Small intestine (tissue), 7 donors: ENCODE measurements at regions not wholly inside any gene's neighbourhood (a gene's known extent, or its start where the extent isn't known, plus 50 kb on each side); places are given as distances from the start of the nearest gene placed in this dataset.

Source experiments
- DNase-seq, 2 donors: peaks; one replicate each; pipeline versions ENCODE4 v3.0.0 to v3.0.0-alpha.2; 2013
- FAIRE-seq: peaks from 2 replicates; lab custom pipeline; 2012; peaks lifted over from hg19 to GRCh38; lab: Jason Lieb, UNC
- H3K27ac ChIP-seq, 3 donors: one replicate each; pipeline ENCODE4 v1.5.1; 2013; ENCODE audit warnings: low read length in 2 of 3, mild to moderate bottlenecking in 2 of 3, control low read depth in 1 of 3, inconsistent platforms in 1 of 3, low read depth in 1 of 3, moderate library complexity in 1 of 3
- H3K27me3 ChIP-seq, 3 donors: one replicate each; pipeline ENCODE4 v1.6.1; 2013; ENCODE audit warnings: low read length in 3 of 3, inconsistent platforms in 1 of 3; ENCODE audit not compliant: control insufficient read depth in 3 of 3, insufficient read depth in 3 of 3
- H3K36me3 ChIP-seq, 3 donors: one replicate each; pipeline ENCODE4 v1.6.1; 2013; ENCODE audit warnings: low read length in 3 of 3, inconsistent platforms in 1 of 3, low read depth in 1 of 3, mild to moderate bottlenecking in 1 of 3, moderate library complexity in 1 of 3; ENCODE audit not compliant: control insufficient read depth in 3 of 3, insufficient read depth in 2 of 3
- H3K4me1 ChIP-seq, 3 donors: one replicate each; pipeline ENCODE4 v1.6.1; 2013; ENCODE audit warnings: low read length in 2 of 3, inconsistent platforms in 1 of 3, low read depth in 1 of 3, mild to moderate bottlenecking in 1 of 3, moderate library complexity in 1 of 3; ENCODE audit not compliant: control insufficient read depth in 3 of 3, insufficient read depth in 2 of 3
- H3K4me3 ChIP-seq, 3 donors: one replicate each; pipeline ENCODE4 v1.5.1; 2013; ENCODE audit warnings: low read length in 3 of 3, control low read depth in 1 of 3, inconsistent platforms in 1 of 3, low read depth in 1 of 3, mild to moderate bottlenecking in 1 of 3, moderate library complexity in 1 of 3
- H3K9me3 ChIP-seq, 2 donors: one replicate each; pipeline ENCODE4 v1.6.1; 2013; ENCODE audit warnings: low read depth in 1 of 2, low read length in 1 of 2; ENCODE audit not compliant: control insufficient read depth in 2 of 2, insufficient read depth in 1 of 2
- WGBS, 3 donors: extraction: QIAGEN DNeasy Blood & Tissue Kit; methylation state at CpG; one replicate each; pipeline ENCODE4 v1.1.7; 2013; 5-methylcytosine and 5-hydroxymethylcytosine counted together
- donor health status: healthy with polysubstance abuse.
- donor health status: control.
- donor health status: control.
- donor health status: Bipolar disorder and iron deficiency.
- donor health status: healthy.

GRCh38 chr4:132556316-132556715 lies 592.8 kb upstream of the PCDH10 start:
- 80 to 89% (median 80%) methylated on average over 3 of the region's 3 CpGs for WGBS, 3 donors
- Histone ChIP-seq H3K9me3 (no peaks in the 10 kb centered on the region), H3K4me1 (no peaks in the 10 kb centered on the region), H3K36me3 (no peaks in the 10 kb centered on the region), H3K27ac (no peak overlapping the region), H3K4me3 (no peak overlapping the region), H3K27me3 (no peaks in the 10 kb centered on the region)
- DNase-seq (no peak), FAIRE-seq (no peak)

- Histone ChIP-seq H3K27ac (no peak overlapping the region), H3K4me3 (no peak overlapping the region), H3K27me3 (no peaks in the 10 kb centered on the region), H3K36me3 (no peaks in the 10 kb centered on the region), H3K9me3 (no peaks in the 10 kb centered on the region), H3K4me1 (no peaks in the 10 kb centered on the region)
- FAIRE-seq (no peak), DNase-seq (no peak)
Measured at GRCh38 chr4:132557660-132558059, 591.4 kb upstream of the PCDH10 start.

DNA sequence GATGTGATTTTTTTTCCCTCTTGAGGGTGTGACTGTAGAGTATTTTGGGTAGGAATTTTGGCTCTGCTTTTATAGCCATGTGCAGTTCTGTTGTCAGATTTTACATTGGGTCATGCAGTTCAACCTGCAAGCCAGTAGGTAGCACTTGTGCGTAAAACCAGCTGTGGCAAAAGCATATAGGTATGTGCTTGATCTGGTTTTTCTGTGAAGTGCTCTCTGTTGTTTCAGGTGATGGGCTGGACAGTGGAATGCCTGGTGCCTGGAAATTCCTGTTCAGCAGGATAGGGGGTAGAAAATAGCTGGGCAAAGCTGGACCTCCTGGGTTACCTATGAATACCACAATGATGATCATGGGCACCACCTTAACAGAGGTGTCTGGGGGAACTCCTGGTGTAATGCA lies 584.2 kb upstream of the PCDH10 start:
- H3K4me3 ChIP-seq, result no peak overlapping the region
- FAIRE-seq, result no peak
- no peaks in the 10 kb centered on the region for H3K4me1 ChIP-seq
- no peak for DNase-seq
- no peak overlapping the region for H3K27ac ChIP-seq
- 80 to 90% (median 83%) methylated on average over 1 of the region's 1 CpG for WGBS, 3 donors
- no peaks in the 10 kb centered on the region for H3K27me3 ChIP-seq
- H3K36me3 ChIP-seq, result no peaks in the 10 kb centered on the region
- no peaks in the 10 kb centered on the region for H3K9me3 ChIP-seq

GRCh38 chr4:132565542-132565941 lies 583.6 kb upstream of the PCDH10 start:
- Histone ChIP-seq H3K4me3 (no peak overlapping the region), H3K27ac (no peak overlapping the region), H3K27me3 (no peaks in the 10 kb centered on the region), H3K9me3 (no peaks in the 10 kb centered on the region), H3K36me3 (no peaks in the 10 kb centered on the region), H3K4me1 (no peaks in the 10 kb centered on the region)
- FAIRE-seq (no peak), DNase-seq (no peak)
- 77 to 92% (median 91%) methylated on average over 2 of the region's 2 CpGs for WGBS, 3 donors

DNA sequence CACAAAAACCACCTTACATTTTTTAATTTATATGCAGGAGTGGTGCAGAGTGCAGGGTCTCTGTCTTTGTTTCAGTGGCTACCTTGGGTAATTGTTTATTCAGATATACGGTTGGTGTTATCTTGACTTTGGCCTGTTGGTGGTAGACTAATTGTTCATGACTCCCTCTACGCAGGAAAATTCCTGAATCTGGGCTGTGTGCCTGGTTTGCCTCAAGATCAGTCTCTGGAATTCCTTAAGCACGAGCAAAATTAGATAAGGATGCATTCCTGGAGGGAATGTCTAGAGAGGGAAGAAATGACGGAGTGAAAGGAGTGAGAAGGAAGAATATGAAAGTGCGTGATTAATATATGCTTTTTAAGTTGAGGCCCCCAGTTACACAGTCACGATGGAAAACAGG lies 576.9 kb upstream of the PCDH10 start:
- WGBS, 3 donors, result 40 to 55% (median 45%) methylated on average over 6 of the region's 6 CpGs
- H3K4me3 ChIP-seq, result no peak overlapping the region
- DNase-seq (no peak), FAIRE-seq (no peak)
- H3K9me3 ChIP-seq, result no peaks in the 10 kb centered on the region
- no peak overlapping the region for H3K27ac ChIP-seq
- H3K27me3 ChIP-seq, result no peaks in the 10 kb centered on the region
- no peaks in the 10 kb centered on the region for H3K4me1 ChIP-seq
- H3K36me3 ChIP-seq, result no peaks in the 10 kb centered on the region

- H3K36me3 ChIP-seq, result no peaks in the 10 kb centered on the region
- no peaks in the 10 kb centered on the region for H3K4me1 ChIP-seq
- DNase-seq (no peak), FAIRE-seq (no peak)
- H3K27me3 ChIP-seq, result no peaks in the 10 kb centered on the region
- peaks cover 0 to 4% of the 10 kb centered on the region in 2 donors for H3K9me3 ChIP-seq
- no peak overlapping the region for H3K4me3 ChIP-seq
- no peak overlapping the region for H3K27ac ChIP-seq
Measured at GRCh38 chr4:132587626-132588025, 561.5 kb upstream of the PCDH10 start.

GRCh38 chr4:132592340-132592739 lies 556.8 kb upstream of the PCDH10 start:
- Histone ChIP-seq H3K4me1 (no peaks in the 10 kb centered on the region), H3K36me3 (no peaks in the 10 kb centered on the region), H3K9me3 (no peaks in the 10 kb centered on the region), H3K4me3 (no peak overlapping the region), H3K27ac (no peak overlapping the region), H3K27me3 (no peaks in the 10 kb centered on the region)
- FAIRE-seq (no peak), DNase-seq (no peak)
- 70 to 81% (median 72%) methylated on average over 13 of the region's 13 CpGs for WGBS, 3 donors

DNA sequence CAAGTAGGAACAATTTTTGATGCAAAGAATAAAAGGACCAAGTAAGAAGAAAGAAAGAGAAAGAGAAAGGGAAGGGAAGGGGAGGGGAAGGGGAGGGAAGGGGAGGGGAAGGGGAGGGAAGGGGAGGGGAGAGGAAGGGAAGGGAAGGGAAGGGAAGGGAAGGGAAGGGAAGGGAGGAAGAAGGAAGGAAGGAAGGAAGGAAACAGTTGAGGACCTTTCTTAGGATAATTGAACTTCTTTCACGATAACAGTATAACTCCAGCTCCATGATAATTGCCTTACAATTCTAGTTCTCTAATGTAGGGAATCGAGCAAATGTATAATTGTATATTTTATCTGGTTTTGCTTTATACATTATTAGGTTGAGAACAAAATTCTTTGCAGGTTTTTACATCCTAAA lies 556.2 kb upstream of the PCDH10 start:
- 81 to 92% (median 84%) methylated on average over 2 of the region's 2 CpGs for WGBS, 3 donors
- DNase-seq (no peak), FAIRE-seq (no peak)
- Histone ChIP-seq H3K27ac (no peak overlapping the region), H3K4me1 (no peaks in the 10 kb centered on the region), H3K4me3 (no peak overlapping the region), H3K9me3 (no peaks in the 10 kb centered on the region), H3K27me3 (no peaks in the 10 kb centered on the region), H3K36me3 (no peaks in the 10 kb centered on the region)

- Histone ChIP-seq H3K27ac (no peak overlapping the region), H3K36me3 (no peaks in the 10 kb centered on the region), H3K9me3 (no peaks in the 10 kb centered on the region), H3K4me1 (no peaks in the 10 kb centered on the region), H3K27me3 (no peaks in the 10 kb centered on the region), H3K4me3 (no peak overlapping the region)
- no peak for FAIRE-seq
- 59 to 61% (median 61%) methylated on average over 4 of the region's 4 CpGs for WGBS, 3 donors
- no peak for DNase-seq
Measured at GRCh38 chr4:132593717-132594400, 555.2 kb upstream of the PCDH10 start.
